HEK293 (cell line): ENCODE measurements at regions not wholly inside any gene's neighbourhood (a gene's known extent, or its start where the extent isn't known, plus 50 kb on each side); places are given as distances from the start of the nearest gene placed in this dataset.

Experiments
- CTCF ChIA-PET: fragments of 350-600 bp; formaldehyde crosslinking; extraction: SDS; loops from one replicate; lab custom pipeline; 2021; ENCODE audit warnings: antibody characterized with exemption; lab: Yijun Ruan, JAX
- POLR2A ChIA-PET: fragments of 300-600 bp; formaldehyde crosslinking; extraction: SDS; loops from one replicate; lab custom pipeline; 2020; ENCODE audit warnings: antibody characterized with exemption, inconsistent platforms; lab: Yijun Ruan, JAX
- H3K27ac ChIP-seq: fragments of 200-500 bp; sonication (Bioruptor generic); 2 replicates; pipeline ENCODE4 v1.5.1; 2014; ENCODE audit warnings: low read depth, low read length, control low read depth, inconsistent platforms; ENCODE audit errors: extremely low read depth
- H3K36me3 ChIP-seq, 2 experiments: fragments of 200-500 bp in 1 of 2; sonication (Bioruptor generic) in 1 of 2; 1 replicate in 1 of 2; 2 replicates in 1 of 2; pipeline ENCODE4 v1.5.1; 2014 to 2017; ENCODE audit warnings: inconsistent platforms in 2 of 2, low read length in 2 of 2; ENCODE audit not compliant: control insufficient read depth in 2 of 2, insufficient read depth in 1 of 2
- H3K4me1 ChIP-seq: fragments of 200-500 bp; sonication (Bioruptor generic); 2 replicates; pipeline ENCODE4 v1.5.1; 2014; ENCODE audit warnings: mild to moderate bottlenecking, low read length, inconsistent platforms; ENCODE audit not compliant: control insufficient read depth, insufficient read depth
- H3K4me3 ChIP-seq: 2 replicates; pipeline ENCODE4 v1.5.1; 2011; ENCODE audit warnings: low read depth, mild to moderate bottlenecking, control low read depth, low read length, moderate library complexity
- H3K9me3 ChIP-seq: fragments of 200-500 bp; sonication (Bioruptor generic); 2 replicates; pipeline ENCODE4 v1.5.1; 2014; ENCODE audit warnings: low read depth, low read length, inconsistent platforms; ENCODE audit not compliant: control insufficient read depth, insufficient read depth
- FEZF1 ChIP-seq: fragments of 450-650 bp; formaldehyde crosslinking; IDR thresholded peaks from 2 replicates; pipeline ENCODE4 v1.5.1; 2016; ENCODE audit warnings: missing biosample characterization, missing genetic modification characterization
- GLIS1 ChIP-seq: fragments of 450-650 bp; formaldehyde crosslinking; IDR thresholded peaks from 2 replicates; pipeline ENCODE4 v1.5.1; 2016; ENCODE audit warnings: missing biosample characterization, missing genetic modification characterization
- ZFP37 ChIP-seq: fragments of 450-650 bp; formaldehyde crosslinking; IDR thresholded peaks from 2 replicates; pipeline ENCODE4 v1.5.1; 2016; ENCODE audit warnings: missing biosample characterization, missing genetic modification characterization
- ZFP69B ChIP-seq: fragments of 450-650 bp; formaldehyde crosslinking; IDR thresholded peaks from 2 replicates; pipeline ENCODE4 v1.5.1; 2016; ENCODE audit warnings: missing biosample characterization, missing genetic modification characterization
- ZNF24 ChIP-seq: fragments of 450-650 bp; formaldehyde crosslinking; IDR thresholded peaks from 2 replicates; pipeline ENCODE4 v1.5.1; 2016; ENCODE audit warnings: missing biosample characterization, missing genetic modification characterization
- ZNF37A ChIP-seq: fragments of 450-650 bp; IDR thresholded peaks from 2 replicates; pipeline ENCODE4 v1.5.1; 2018; ENCODE audit warnings: missing biosample characterization, missing genetic modification characterization
- ZNF518A ChIP-seq: fragments of 450-650 bp; formaldehyde crosslinking; conservative IDR thresholded peaks from 2 replicates; pipeline ENCODE4 v1.5.1; 2016; ENCODE audit warnings: low read depth, missing biosample characterization, missing genetic modification characterization
- ZNF530 ChIP-seq: fragments of 450-650 bp; formaldehyde crosslinking; IDR thresholded peaks from 2 replicates; pipeline ENCODE4 v1.5.1; 2016; ENCODE audit warnings: low read depth, missing biosample characterization, missing genetic modification characterization
- ZNF660 ChIP-seq: fragments of 450-650 bp; IDR thresholded peaks from 2 replicates; pipeline ENCODE4 v1.5.1; 2018; ENCODE audit warnings: missing biosample characterization, mild to moderate bottlenecking, missing genetic modification characterization
- ZNF837 ChIP-seq: fragments of 450-650 bp; formaldehyde crosslinking; IDR thresholded peaks from 2 replicates; pipeline ENCODE4 v1.5.1; 2016; ENCODE audit warnings: missing biosample characterization, missing genetic modification characterization
- TF ChIP-seq, protein P1 (sequence below): fragments of 450-650 bp; formaldehyde crosslinking; IDR thresholded peaks from 2 replicates; pipeline ENCODE4 v1.5.1; 2016; ENCODE audit warnings: missing biosample characterization, missing genetic modification characterization, borderline replicate concordance
- TF ChIP-seq, protein P2 (sequence below): fragments of 450-650 bp; formaldehyde crosslinking; IDR thresholded peaks from 2 replicates; pipeline ENCODE4 v1.5.1; 2016; ENCODE audit warnings: missing biosample characterization, missing genetic modification characterization, borderline replicate concordance

- no peak overlapping the region for H3K4me3 ChIP-seq
- no peak for TF ChIP-seq ZNF530 (tag by site-specific recombination)
- TF ChIP-seq, protein P1, sequence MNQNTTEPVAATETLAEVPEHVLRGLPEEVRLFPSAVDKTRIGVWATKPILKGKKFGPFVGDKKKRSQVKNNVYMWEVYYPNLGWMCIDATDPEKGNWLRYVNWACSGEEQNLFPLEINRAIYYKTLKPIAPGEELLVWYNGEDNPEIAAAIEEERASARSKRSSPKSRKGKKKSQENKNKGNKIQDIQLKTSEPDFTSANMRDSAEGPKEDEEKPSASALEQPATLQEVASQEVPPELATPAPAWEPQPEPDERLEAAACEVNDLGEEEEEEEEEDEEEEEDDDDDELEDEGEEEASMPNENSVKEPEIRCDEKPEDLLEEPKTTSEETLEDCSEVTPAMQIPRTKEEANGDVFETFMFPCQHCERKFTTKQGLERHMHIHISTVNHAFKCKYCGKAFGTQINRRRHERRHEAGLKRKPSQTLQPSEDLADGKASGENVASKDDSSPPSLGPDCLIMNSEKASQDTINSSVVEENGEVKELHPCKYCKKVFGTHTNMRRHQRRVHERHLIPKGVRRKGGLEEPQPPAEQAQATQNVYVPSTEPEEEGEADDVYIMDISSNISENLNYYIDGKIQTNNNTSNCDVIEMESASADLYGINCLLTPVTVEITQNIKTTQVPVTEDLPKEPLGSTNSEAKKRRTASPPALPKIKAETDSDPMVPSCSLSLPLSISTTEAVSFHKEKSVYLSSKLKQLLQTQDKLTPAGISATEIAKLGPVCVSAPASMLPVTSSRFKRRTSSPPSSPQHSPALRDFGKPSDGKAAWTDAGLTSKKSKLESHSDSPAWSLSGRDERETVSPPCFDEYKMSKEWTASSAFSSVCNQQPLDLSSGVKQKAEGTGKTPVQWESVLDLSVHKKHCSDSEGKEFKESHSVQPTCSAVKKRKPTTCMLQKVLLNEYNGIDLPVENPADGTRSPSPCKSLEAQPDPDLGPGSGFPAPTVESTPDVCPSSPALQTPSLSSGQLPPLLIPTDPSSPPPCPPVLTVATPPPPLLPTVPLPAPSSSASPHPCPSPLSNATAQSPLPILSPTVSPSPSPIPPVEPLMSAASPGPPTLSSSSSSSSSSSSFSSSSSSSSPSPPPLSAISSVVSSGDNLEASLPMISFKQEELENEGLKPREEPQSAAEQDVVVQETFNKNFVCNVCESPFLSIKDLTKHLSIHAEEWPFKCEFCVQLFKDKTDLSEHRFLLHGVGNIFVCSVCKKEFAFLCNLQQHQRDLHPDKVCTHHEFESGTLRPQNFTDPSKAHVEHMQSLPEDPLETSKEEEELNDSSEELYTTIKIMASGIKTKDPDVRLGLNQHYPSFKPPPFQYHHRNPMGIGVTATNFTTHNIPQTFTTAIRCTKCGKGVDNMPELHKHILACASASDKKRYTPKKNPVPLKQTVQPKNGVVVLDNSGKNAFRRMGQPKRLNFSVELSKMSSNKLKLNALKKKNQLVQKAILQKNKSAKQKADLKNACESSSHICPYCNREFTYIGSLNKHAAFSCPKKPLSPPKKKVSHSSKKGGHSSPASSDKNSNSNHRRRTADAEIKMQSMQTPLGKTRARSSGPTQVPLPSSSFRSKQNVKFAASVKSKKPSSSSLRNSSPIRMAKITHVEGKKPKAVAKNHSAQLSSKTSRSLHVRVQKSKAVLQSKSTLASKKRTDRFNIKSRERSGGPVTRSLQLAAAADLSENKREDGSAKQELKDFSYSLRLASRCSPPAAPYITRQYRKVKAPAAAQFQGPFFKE: no peak
- no peak for TF ChIP-seq ZNF37A (tag by site-specific recombination)
- no peak for TF ChIP-seq GLIS1 (tag by site-specific recombination)
- TF ChIP-seq, protein P2, sequence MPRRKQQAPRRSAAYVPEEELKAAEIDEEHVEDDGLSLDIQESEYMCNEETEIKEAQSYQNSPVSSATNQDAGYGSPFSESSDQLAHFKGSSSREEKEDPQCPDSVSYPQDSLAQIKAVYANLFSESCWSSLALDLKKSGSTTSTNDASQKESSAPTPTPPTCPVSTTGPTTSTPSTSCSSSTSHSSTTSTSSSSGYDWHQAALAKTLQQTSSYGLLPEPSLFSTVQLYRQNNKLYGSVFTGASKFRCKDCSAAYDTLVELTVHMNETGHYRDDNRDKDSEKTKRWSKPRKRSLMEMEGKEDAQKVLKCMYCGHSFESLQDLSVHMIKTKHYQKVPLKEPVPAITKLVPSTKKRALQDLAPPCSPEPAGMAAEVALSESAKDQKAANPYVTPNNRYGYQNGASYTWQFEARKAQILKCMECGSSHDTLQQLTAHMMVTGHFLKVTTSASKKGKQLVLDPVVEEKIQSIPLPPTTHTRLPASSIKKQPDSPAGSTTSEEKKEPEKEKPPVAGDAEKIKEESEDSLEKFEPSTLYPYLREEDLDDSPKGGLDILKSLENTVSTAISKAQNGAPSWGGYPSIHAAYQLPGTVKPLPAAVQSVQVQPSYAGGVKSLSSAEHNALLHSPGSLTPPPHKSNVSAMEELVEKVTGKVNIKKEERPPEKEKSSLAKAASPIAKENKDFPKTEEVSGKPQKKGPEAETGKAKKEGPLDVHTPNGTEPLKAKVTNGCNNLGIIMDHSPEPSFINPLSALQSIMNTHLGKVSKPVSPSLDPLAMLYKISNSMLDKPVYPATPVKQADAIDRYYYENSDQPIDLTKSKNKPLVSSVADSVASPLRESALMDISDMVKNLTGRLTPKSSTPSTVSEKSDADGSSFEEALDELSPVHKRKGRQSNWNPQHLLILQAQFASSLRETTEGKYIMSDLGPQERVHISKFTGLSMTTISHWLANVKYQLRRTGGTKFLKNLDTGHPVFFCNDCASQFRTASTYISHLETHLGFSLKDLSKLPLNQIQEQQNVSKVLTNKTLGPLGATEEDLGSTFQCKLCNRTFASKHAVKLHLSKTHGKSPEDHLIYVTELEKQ (tag by site-specific recombination): no peak
- no peak for TF ChIP-seq ZNF837
- no peak for TF ChIP-seq ZNF518A (tag by site-specific recombination)
- no peak for TF ChIP-seq ZNF660 (tag by site-specific recombination)
- TF ChIP-seq ZFP37 (tag by site-specific recombination): no peak
- no peak for TF ChIP-seq ZNF24 (tag by site-specific recombination)
- no peak for TF ChIP-seq ZFP69B (tag by site-specific recombination)
- TF ChIP-seq FEZF1 (tag by site-specific recombination): no peak
- no peaks in the 10 kb centered on the region for H3K9me3 ChIP-seq
- CTCF ChIA-PET: interaction anchor here (1.4 kb wide), 1 partner anchor 557 kb away, joined by 3 read pairs; no protein-coding TSS in a partner anchor
- POLR2A ChIA-PET: no interaction called here
- H3K36me3 ChIP-seq: no peaks in the 10 kb centered on the region
- H3K27ac ChIP-seq: no peak overlapping the region
- H3K4me1 ChIP-seq: peaks cover 4% of the 10 kb centered on the region; the same call in 1 of the 2 replicates
Measured at GRCh38 chr18:42670860-42671259, 444.6 kb downstream of the RIT2 start.
